OCI-LY1 (cell line): ENCODE measurements at regions not wholly inside any gene's neighbourhood (a gene's known extent, or its start where the extent isn't known, plus 50 kb on each side); places are given as distances from the start of the nearest gene placed in this dataset.

Experiments
- EZH2 ChIP-seq: fragments of 200-600 bp; sonication (generic), shearing (Covaris generic); IDR thresholded peaks from 2 replicates; pipeline ENCODE4 v1.8.0; 2017; ENCODE audit warnings: borderline replicate concordance, mixed run types, mild to moderate bottlenecking, antibody characterized with exemption, low read length, moderate library complexity, mixed read lengths
- TF ChIP-seq, protein P1 (sequence below): fragments of 200-600 bp; sonication (generic), shearing (Covaris generic); IDR thresholded peaks from 2 replicates; pipeline ENCODE4 v1.5.1; 2017; ENCODE audit warnings: mild to moderate bottlenecking, antibody characterized with exemption, low read length, moderate library complexity, mixed read lengths

DNA sequence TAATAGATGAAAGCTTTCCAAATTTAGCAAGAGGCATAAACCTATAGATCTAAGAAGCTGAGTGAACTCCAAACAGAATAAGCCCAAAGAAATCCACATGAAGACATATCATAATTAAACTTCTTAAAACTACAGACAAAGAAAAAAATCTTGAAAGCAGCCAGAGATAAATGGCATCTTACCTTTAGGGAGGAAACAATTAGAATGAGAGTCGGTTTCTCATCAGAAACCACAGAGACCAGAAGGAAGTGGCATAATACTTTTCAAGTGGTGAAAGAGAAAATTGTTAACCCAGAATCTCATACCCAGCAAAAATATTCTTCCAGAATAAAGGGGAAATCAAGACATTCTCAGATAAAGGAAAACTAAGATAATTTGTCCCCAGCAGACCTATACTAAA, 98.9 kb upstream of the NANOS1 start:
- TF ChIP-seq, protein P1, sequence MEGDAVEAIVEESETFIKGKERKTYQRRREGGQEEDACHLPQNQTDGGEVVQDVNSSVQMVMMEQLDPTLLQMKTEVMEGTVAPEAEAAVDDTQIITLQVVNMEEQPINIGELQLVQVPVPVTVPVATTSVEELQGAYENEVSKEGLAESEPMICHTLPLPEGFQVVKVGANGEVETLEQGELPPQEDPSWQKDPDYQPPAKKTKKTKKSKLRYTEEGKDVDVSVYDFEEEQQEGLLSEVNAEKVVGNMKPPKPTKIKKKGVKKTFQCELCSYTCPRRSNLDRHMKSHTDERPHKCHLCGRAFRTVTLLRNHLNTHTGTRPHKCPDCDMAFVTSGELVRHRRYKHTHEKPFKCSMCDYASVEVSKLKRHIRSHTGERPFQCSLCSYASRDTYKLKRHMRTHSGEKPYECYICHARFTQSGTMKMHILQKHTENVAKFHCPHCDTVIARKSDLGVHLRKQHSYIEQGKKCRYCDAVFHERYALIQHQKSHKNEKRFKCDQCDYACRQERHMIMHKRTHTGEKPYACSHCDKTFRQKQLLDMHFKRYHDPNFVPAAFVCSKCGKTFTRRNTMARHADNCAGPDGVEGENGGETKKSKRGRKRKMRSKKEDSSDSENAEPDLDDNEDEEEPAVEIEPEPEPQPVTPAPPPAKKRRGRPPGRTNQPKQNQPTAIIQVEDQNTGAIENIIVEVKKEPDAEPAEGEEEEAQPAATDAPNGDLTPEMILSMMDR, result no peak
- TF ChIP-seq EZH2, result no peak
